ENCODE measurements at regions not wholly inside any gene's neighbourhood (a gene's known extent, or its start where the extent isn't known, plus 50 kb on each side); places are given as distances from the start of the nearest gene placed in this dataset.

- H3K9me3 ChIP-seq = no peaks in the 10 kb centered on the region
- DNase-seq = no peak
- TF ChIP-seq POLR2A (IDR thresholded peaks at IDR 0.05) (no peak), CTCF (IDR thresholded peaks at IDR 0.05) (no peak)
- H3K36me3 ChIP-seq = no peaks in the 10 kb centered on the region
- no peaks in the 10 kb centered on the region for H3K4me1 ChIP-seq
- H3K27ac ChIP-seq = no peak overlapping the region
- intact Hi-C loops (cut with DNase I; ENCODE audit: low total_unique reads) = loop anchor here (10.0 kb wide), 1 partner anchor 347 kb away; no protein-coding TSS in a partner anchor
- H3K27me3 ChIP-seq = no peaks in the 10 kb centered on the region
- no peak overlapping the region for H3K4me3 ChIP-seq
Observed at GRCh38 chr1:233791721-233792120, 112.8 kb upstream of the SLC35F3 start.

DNA sequence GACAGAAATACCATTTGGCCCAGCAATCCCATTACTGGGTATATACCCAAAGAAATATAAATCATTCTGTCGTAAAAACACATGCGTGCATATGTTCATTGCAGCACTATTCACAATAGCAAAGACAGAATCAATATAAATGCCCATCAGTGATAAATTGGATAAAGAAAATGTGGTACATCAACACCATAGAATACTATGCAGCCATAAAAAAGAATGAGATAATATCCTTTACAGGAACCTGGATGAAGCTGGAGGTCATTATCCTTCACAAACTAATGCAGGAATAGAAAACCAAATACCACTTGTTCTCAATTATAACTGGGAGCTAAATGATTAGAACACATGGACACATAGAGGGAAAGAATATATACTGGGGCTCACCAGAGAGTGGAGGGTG, 109.6 kb upstream of the SLC35F3 start:
- no peaks in the 10 kb centered on the region for H3K4me1 ChIP-seq
- intact Hi-C loops (cut with DNase I; ENCODE audit: low total_unique reads) = loop anchor here (10.0 kb wide), 1 partner anchor 350 kb away; no protein-coding TSS in a partner anchor
- H3K4me3 ChIP-seq = no peak overlapping the region
- H3K36me3 ChIP-seq = no peaks in the 10 kb centered on the region
- H3K27ac ChIP-seq = no peak overlapping the region
- DNase-seq = no peak
- H3K9me3 ChIP-seq = no peaks in the 10 kb centered on the region
- no peak for TF ChIP-seq CTCF (IDR thresholded peaks at IDR 0.05)
- TF ChIP-seq POLR2A (IDR thresholded peaks at IDR 0.05) = no peak
- no peaks in the 10 kb centered on the region for H3K27me3 ChIP-seq

GRCh38 chr1:233796146-233796783, 108.2 kb upstream of the SLC35F3 start:
- H3K4me3 ChIP-seq = no peak overlapping the region
- H3K36me3 ChIP-seq = no peaks in the 10 kb centered on the region
- no peaks in the 10 kb centered on the region for H3K9me3 ChIP-seq
- DNase-seq = no peak
- no peaks in the 10 kb centered on the region for H3K27me3 ChIP-seq
- TF ChIP-seq CTCF (IDR thresholded peaks at IDR 0.05) (no peak), POLR2A (IDR thresholded peaks at IDR 0.05) (no peak)
- H3K27ac ChIP-seq = no peak overlapping the region
- no peaks in the 10 kb centered on the region for H3K4me1 ChIP-seq
- intact Hi-C loops (cut with DNase I; ENCODE audit: low total_unique reads) = loop anchor here (10.0 kb wide), 1 partner anchor 351 kb away; no protein-coding TSS in a partner anchor

GRCh38 chr1:233802611-233803010, 101.9 kb upstream of the SLC35F3 start:
- DNase-seq = no peak
- intact Hi-C loops (cut with DNase I; ENCODE audit: low total_unique reads) = no loop called here
- H3K27me3 ChIP-seq = no peaks in the 10 kb centered on the region
- TF ChIP-seq CTCF (IDR thresholded peaks at IDR 0.05) = no peak
- TF ChIP-seq POLR2A (IDR thresholded peaks at IDR 0.05) = no peak
- H3K4me3 ChIP-seq = no peak overlapping the region
- no peaks in the 10 kb centered on the region for H3K36me3 ChIP-seq
- H3K9me3 ChIP-seq = no peaks in the 10 kb centered on the region
- H3K4me1 ChIP-seq = no peaks in the 10 kb centered on the region
- no peak overlapping the region for H3K27ac ChIP-seq

GRCh38 chr1:233805786-233806185, 98.7 kb upstream of the SLC35F3 start:
- no peak for TF ChIP-seq POLR2A (IDR thresholded peaks at IDR 0.05)
- TF ChIP-seq CTCF (IDR thresholded peaks at IDR 0.05) = no peak
- intact Hi-C loops (cut with DNase I; ENCODE audit: low total_unique reads) = no loop called here
- no peaks in the 10 kb centered on the region for H3K9me3 ChIP-seq
- no peak overlapping the region for H3K27ac ChIP-seq
- no peaks in the 10 kb centered on the region for H3K27me3 ChIP-seq
- no peak for DNase-seq
- H3K4me3 ChIP-seq = no peak overlapping the region
- no peaks in the 10 kb centered on the region for H3K4me1 ChIP-seq
- H3K36me3 ChIP-seq = no peaks in the 10 kb centered on the region
